CD14-positive monocyte (primary cell): ENCODE measurements at regions not wholly inside any gene's neighbourhood (a gene's known extent, or its start where the extent isn't known, plus 50 kb on each side); places are given as distances from the start of the nearest gene placed in this dataset.

ENCODE experiments used
- DNase-seq, 3 donors: peaks; one replicate each; pipeline ENCODE4 v3.0.0-alpha.2; 2011 to 2022
- H2AFZ ChIP-seq: 2 replicates; pipeline ENCODE4 v1.6.0; 2012; ENCODE audit warnings: mild to moderate bottlenecking, low read depth, low read length, inconsistent platforms; ENCODE audit not compliant: insufficient read depth, poor library complexity, severe bottlenecking
- H3K27ac ChIP-seq, 2 donors: 1 replicate in 1 of 2; 2 replicates in 1 of 2; pipeline ENCODE4 v1.5.1; 2012 to 2013; ENCODE audit warnings: low read length in 2 of 2, control low read depth in 1 of 2, inconsistent platforms in 1 of 2, low read depth in 1 of 2, mild to moderate bottlenecking in 1 of 2
- H3K27me3 ChIP-seq, 2 donors: one replicate each; pipeline versions ENCODE4 v1.6.0 to v1.6.1; 2011 to 2013; ENCODE audit warnings: low read length in 2 of 2; ENCODE audit not compliant: control insufficient read depth in 2 of 2, insufficient read depth in 2 of 2
- H3K36me3 ChIP-seq, 2 donors: replicated peaks in 1 of 2; 1 replicate in 1 of 2; 2 replicates in 1 of 2; pipeline versions ENCODE4 v1.5.1 to v1.6.1; 2012 to 2013; ENCODE audit warnings: low read length in 2 of 2, control low read depth in 1 of 2, inconsistent platforms in 1 of 2, mild to moderate bottlenecking in 1 of 2; ENCODE audit not compliant: insufficient read depth in 2 of 2, control insufficient read depth in 1 of 2
- H3K4me1 ChIP-seq, 2 donors: 1 replicate in 1 of 2; 2 replicates in 1 of 2; pipeline versions ENCODE4 v1.5.1 to v1.6.1; 2012 to 2013; ENCODE audit warnings: low read length in 2 of 2, control low read depth in 1 of 2, inconsistent platforms in 1 of 2, mild to moderate bottlenecking in 1 of 2, moderate library complexity in 1 of 2; ENCODE audit not compliant: insufficient read depth in 2 of 2, control insufficient read depth in 1 of 2
- H3K4me2 ChIP-seq: replicated peaks from 2 replicates; pipeline ENCODE3; 2012; ENCODE audit warnings: low read length, moderate library complexity, mild to moderate bottlenecking; ENCODE audit not compliant: poor library complexity, severe bottlenecking; ENCODE audit errors: extremely low read depth
- H3K4me3 ChIP-seq, 3 experiments: fragments of 200-600 bp in 1 of 3; sonication (generic) in 1 of 3; replicated peaks in 1 of 3; 1 replicate in 2 of 3; 2 replicates in 1 of 3; pipeline ENCODE4 v1.5.1; 2011 to 2013; ENCODE audit warnings: low read length in 3 of 3, mild to moderate bottlenecking in 3 of 3, control low read depth in 2 of 3, low read depth in 2 of 3, inconsistent platforms in 1 of 3, moderate library complexity in 1 of 3
- H3K79me2 ChIP-seq: 2 replicates; pipeline ENCODE4 v1.6.0; 2012; ENCODE audit warnings: mild to moderate bottlenecking, control low read depth, inconsistent platforms, low read length, moderate library complexity; ENCODE audit not compliant: insufficient read depth
- H3K9ac ChIP-seq: 2 replicates; pipeline ENCODE4 v1.6.0; 2017; ENCODE audit warnings: low read length, mild to moderate bottlenecking; ENCODE audit not compliant: insufficient read depth, poor library complexity, severe bottlenecking
- H3K9me3 ChIP-seq, 2 donors: replicated peaks in 1 of 2; 1 replicate in 1 of 2; 2 replicates in 1 of 2; pipeline versions ENCODE4 v1.5.1 to v1.6.1; 2012 to 2013; ENCODE audit warnings: low read length in 2 of 2, control low read depth in 1 of 2; ENCODE audit not compliant: control insufficient read depth in 1 of 2, insufficient read depth in 1 of 2
- H4K20me1 ChIP-seq: 2 replicates; pipeline ENCODE4 v1.6.0; 2012; ENCODE audit warnings: mild to moderate bottlenecking, low read length, control low read depth, moderate library complexity; ENCODE audit not compliant: insufficient read depth
- H3K27ac Mint-ChIP-seq, 7 donors: one replicate each; pipeline ENCODE4 v1.8.0; 2020; ENCODE audit warnings: mild to moderate bottlenecking in 7 of 7, mixed read lengths in 7 of 7, moderate library complexity in 6 of 7, inconsistent platforms in 2 of 7
- H3K27me3 Mint-ChIP-seq, 3 donors: one replicate each; pipeline ENCODE4 v1.8.0; 2021 to 2022; ENCODE audit warnings: low read depth in 3 of 3, mild to moderate bottlenecking in 3 of 3, mixed read lengths in 3 of 3, moderate library complexity in 3 of 3, inconsistent platforms in 1 of 3
- H3K36me3 Mint-ChIP-seq, 2 donors: one replicate each; pipeline ENCODE4 v1.8.0; 2020; ENCODE audit warnings: mixed read lengths in 2 of 2, inconsistent platforms in 1 of 2, mild to moderate bottlenecking in 1 of 2
- H3K4me1 Mint-ChIP-seq: one replicate; pipeline ENCODE4 v1.8.0; 2020; ENCODE audit warnings: mild to moderate bottlenecking, mixed read lengths
- H3K4me3 Mint-ChIP-seq, 2 donors: one replicate each; pipeline ENCODE4 v1.8.0; 2020; ENCODE audit warnings: mild to moderate bottlenecking in 2 of 2, mixed read lengths in 2 of 2, moderate library complexity in 1 of 2
- H3K9me3 Mint-ChIP-seq, 7 donors: one replicate each; pipeline ENCODE4 v1.8.0; 2020 to 2022; ENCODE audit warnings: mixed read lengths in 7 of 7, mild to moderate bottlenecking in 6 of 7, moderate library complexity in 6 of 7, inconsistent platforms in 2 of 7
- CTCF ChIP-seq: fragments of 200-600 bp; IDR thresholded peaks from one replicate; pipeline ENCODE4 v1.8.0; 2022; ENCODE audit warnings: antibody characterized with exemption, mild to moderate bottlenecking
- WGBS: methylation state at CpG from one replicate; pipeline ENCODE4 v1.1.5; 2013; ENCODE audit warnings: missing lambda C conversion rate; ENCODE audit not compliant: insufficient coverage; 5-methylcytosine and 5-hydroxymethylcytosine counted together
- intact Hi-C, 2 donors: fragments of 100-400 bp; cut with micrococcal nuclease; formaldehyde crosslinking; loops; one replicate each; pipeline versions ENCODE4 v1.15.0 to v1.15.1; 2023

DNA sequence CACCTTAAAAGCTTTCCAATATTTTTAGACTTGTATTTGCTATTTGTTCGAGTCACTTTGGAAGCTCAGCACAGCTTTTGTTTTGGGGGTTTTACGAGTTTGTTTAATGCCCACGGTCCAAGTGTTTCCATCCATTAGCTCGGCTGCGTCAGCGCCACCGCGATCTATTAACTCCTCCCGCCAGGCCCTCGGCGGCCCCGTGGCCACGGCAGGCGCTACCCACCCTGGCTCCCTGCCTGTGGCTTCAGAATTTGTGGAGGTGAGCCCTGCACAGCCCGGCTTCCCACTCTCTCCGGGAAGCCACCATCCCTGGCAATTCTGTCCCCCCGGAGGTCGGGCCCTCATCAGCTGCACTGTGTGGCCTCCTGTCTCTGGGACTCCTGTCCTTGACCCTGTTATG, 648.5 kb downstream of the BRD1 start:
- peaks cover 0 to 2% (median 0%) of the 10 kb centered on the region in 7 donors for H3K9me3 Mint-ChIP-seq
- no peaks in the 10 kb centered on the region for H3K79me2 ChIP-seq
- 94% methylated on average over 16 of the region's 18 CpGs for WGBS
- H4K20me1 ChIP-seq, result no peaks in the 10 kb centered on the region
- H3K27ac ChIP-seq, result no peak overlapping the region
- no peaks in the 10 kb centered on the region for H3K9me3 ChIP-seq
- TF ChIP-seq CTCF, result no peak
- H3K9ac ChIP-seq, result no peak overlapping the region
- no peak for DNase-seq
- no peak overlapping the region for H3K4me2 ChIP-seq
- H3K27me3 ChIP-seq, result no peaks in the 10 kb centered on the region
- no peaks in the 10 kb centered on the region for H3K4me1 Mint-ChIP-seq
- H3K36me3 Mint-ChIP-seq, result no peaks in the 10 kb centered on the region
- H3K27ac Mint-ChIP-seq, result no peak overlapping the region
- H3K4me3 Mint-ChIP-seq, result no peak overlapping the region
- no peak overlapping the region for H2AFZ ChIP-seq
- no peaks in the 10 kb centered on the region for H3K4me1 ChIP-seq
- H3K4me3 ChIP-seq, result no peak overlapping the region
- intact Hi-C loops, result no loop called here
- peaks cover 1 to 4% (median 3%) of the 10 kb centered on the region in 3 donors for H3K27me3 Mint-ChIP-seq
- no peaks in the 10 kb centered on the region for H3K36me3 ChIP-seq

GRCh38 chr22:49178246-49179005, 649.2 kb downstream of the BRD1 start:
- no peak for DNase-seq
- TF ChIP-seq CTCF, result no peak
- Histone ChIP-seq H3K4me2 (no peak overlapping the region), H3K9me3 (no peaks in the 10 kb centered on the region), H3K9ac (no peak overlapping the region), H3K4me1 (no peaks in the 10 kb centered on the region), H3K79me2 (no peaks in the 10 kb centered on the region), H3K36me3 (no peaks in the 10 kb centered on the region), H2AFZ (no peak overlapping the region), H3K27me3 (no peaks in the 10 kb centered on the region), H4K20me1 (no peaks in the 10 kb centered on the region), H3K27ac (no peak overlapping the region), H3K4me3 (no peak overlapping the region)
- no peak overlapping the region for H3K4me3 Mint-ChIP-seq
- H3K27ac Mint-ChIP-seq, result no peak overlapping the region
- H3K36me3 Mint-ChIP-seq, result no peaks in the 10 kb centered on the region
- H3K27me3 Mint-ChIP-seq, result peaks cover 0 to 4% (median 1%) of the 10 kb centered on the region in 3 donors
- intact Hi-C loops, result no loop called here
- no peaks in the 10 kb centered on the region for H3K4me1 Mint-ChIP-seq
- WGBS, result 85% methylated on average over 26 of the region's 26 CpGs
- H3K9me3 Mint-ChIP-seq, result peaks cover 0 to 2% (median 0%) of the 10 kb centered on the region in 7 donors
